Hippocampal formation (tissue), 2 donors: ENCODE measurements at regions not wholly inside any gene's neighbourhood (a gene's known extent, or its start where the extent isn't known, plus 50 kb on each side); places are given as distances from the start of the nearest gene placed in this dataset.
A peak's percentile ranks its signal among the peaks of the same experiment; 100 is the strongest.

Experiments used
- DNase-seq, 2 donors: peaks; one replicate each; lab custom pipeline; 2025; lab: John Stamatoyannopoulos, UW

GRCh38 chr6:40909811-40910210, 129.2 kb downstream of the UNC5CL start:
- no peak for DNase-seq

GRCh38 chr6:40907198-40907701, 131.8 kb downstream of the UNC5CL start:
- DNase-seq, result no peak

- no peak for DNase-seq
Measured at GRCh38 chr6:40906759-40907158, 132.3 kb downstream of the UNC5CL start.

- DNase-seq, result no peak
Measured at GRCh38 chr6:40904583-40905194, 134.3 kb downstream of the UNC5CL start.

GRCh38 chr6:40903456-40903855, 135.6 kb downstream of the UNC5CL start:
- no peak for DNase-seq

- no peak for DNase-seq
Measured at GRCh38 chr6:40901322-40902055, 137.5 kb downstream of the UNC5CL start.

- no peak for DNase-seq
Measured at GRCh38 chr6:40900791-40901190, 138.2 kb downstream of the UNC5CL start.

GRCh38 chr6:40899684-40900155, 139.3 kb downstream of the UNC5CL start:
- DNase-seq, result no peak

GRCh38 chr6:40898073-40898472, 140.9 kb downstream of the UNC5CL start:
- no peak for DNase-seq

GRCh38 chr6:40897390-40898003, 141.5 kb downstream of the UNC5CL start:
- DNase-seq, result no peak

- DNase-seq, result peak; percentile 11 to 16
Measured at GRCh38 chr6:40896696-40897095, 142.3 kb downstream of the UNC5CL start.

- peak; percentile 35 to 36 for DNase-seq
Measured at GRCh38 chr6:40894962-40895799, 143.8 kb downstream of the UNC5CL start.

GRCh38 chr6:40893021-40893420, 146.0 kb downstream of the UNC5CL start:
- no peak for DNase-seq

GRCh38 chr6:40892223-40892622, 146.8 kb downstream of the UNC5CL start:
- no peak for DNase-seq

- no peak for DNase-seq
Measured at GRCh38 chr6:40891686-40892085, 147.3 kb downstream of the UNC5CL start.

GRCh38 chr6:40891131-40891530, 147.9 kb downstream of the UNC5CL start:
- DNase-seq, result no peak

GRCh38 chr6:40889137-40889832, 149.7 kb downstream of the UNC5CL start:
- no peak for DNase-seq

GRCh38 chr6:40888456-40888990, 150.5 kb downstream of the UNC5CL start:
- no peak for DNase-seq

GRCh38 chr6:40887792-40888340, 151.2 kb downstream of the UNC5CL start:
- no peak for DNase-seq

- DNase-seq, result no peak
Measured at GRCh38 chr6:40887079-40887791, 151.8 kb downstream of the UNC5CL start.
